H1 (cell line): ENCODE measurements at regions not wholly inside any gene's neighbourhood (a gene's known extent, or its start where the extent isn't known, plus 50 kb on each side); places are given as distances from the start of the nearest gene placed in this dataset.

ENCODE experiments used
- POLR2A ChIP-seq, 2 experiments: IDR thresholded peaks; 1 replicate in 1 of 2; 2 replicates in 1 of 2; pipeline ENCODE4 v1.6.1; 2011; ENCODE audit warnings: low read depth in 2 of 2, low read length in 2 of 2, mild to moderate bottlenecking in 2 of 2; ENCODE audit errors: control extremely low read depth in 1 of 2
- POU5F1 ChIP-seq: IDR thresholded peaks from 2 replicates; pipeline ENCODE4 v1.6.1; 2011; ENCODE audit warnings: low read depth, mild to moderate bottlenecking, low read length, moderate library complexity
- SP1 ChIP-seq: IDR thresholded peaks from 2 replicates; pipeline ENCODE4 v1.6.1; 2011; ENCODE audit warnings: low read depth, low read length

- TF ChIP-seq SP1 (no peak), POU5F1 (no peak), POLR2A (IDR thresholded peaks at IDR 0.05; ENCODE audit: control extremely low read depth in 1 of 2, low read depth in 2 of 2, low read length in 2 of 2) (no peak)
These were observed 97.8 kb upstream of the KLF6 start (continued) for GRCh38 chr10:3882855-3883254.
